Osteocyte (in vitro differentiated cells): ENCODE measurements at regions not wholly inside any gene's neighbourhood (a gene's known extent, or its start where the extent isn't known, plus 50 kb on each side); places are given as distances from the start of the nearest gene placed in this dataset.
"Not testable (repeated sequence)": the region's sequence is repeated elsewhere in the genome, so short reads cannot be mapped to it uniquely, and the experiment has no call there.

Experiments used
- DNase-seq: peaks from one replicate; pipeline ENCODE4 v3.0.0; 2021; ENCODE audit warnings: mixed read lengths; ENCODE audit not compliant: unreplicated experiment; ENCODE audit errors: extremely low spot score
- H3K27ac Mint-ChIP-seq: one replicate; pipeline ENCODE4 v1.8.0; 2021; ENCODE audit warnings: mild to moderate bottlenecking, mixed read lengths; ENCODE audit not compliant: unreplicated experiment
- H3K27me3 Mint-ChIP-seq: one replicate; pipeline ENCODE4 v1.8.0; 2021; ENCODE audit warnings: mixed read lengths; ENCODE audit not compliant: unreplicated experiment
- H3K36me3 Mint-ChIP-seq: one replicate; pipeline ENCODE4 v1.8.0; 2021; ENCODE audit warnings: mixed read lengths; ENCODE audit not compliant: unreplicated experiment
- H3K4me1 Mint-ChIP-seq: one replicate; pipeline ENCODE4 v1.8.0; 2021; ENCODE audit warnings: mixed read lengths; ENCODE audit not compliant: unreplicated experiment
- H3K4me3 Mint-ChIP-seq: one replicate; pipeline ENCODE4 v1.8.0; 2021; ENCODE audit warnings: mild to moderate bottlenecking, moderate library complexity, mixed read lengths; ENCODE audit not compliant: unreplicated experiment
- H3K9me3 Mint-ChIP-seq: one replicate; pipeline ENCODE4 v1.8.0; 2021; ENCODE audit warnings: mixed read lengths; ENCODE audit not compliant: unreplicated experiment
- TF ChIP-seq, protein P1 (sequence below): fragments of 200-600 bp; sonication (generic); IDR thresholded peaks from 2 replicates; pipeline ENCODE4 v1.5.0; 2021; ENCODE audit warnings: antibody characterized with exemption, mild to moderate bottlenecking, moderate library complexity

DNA sequence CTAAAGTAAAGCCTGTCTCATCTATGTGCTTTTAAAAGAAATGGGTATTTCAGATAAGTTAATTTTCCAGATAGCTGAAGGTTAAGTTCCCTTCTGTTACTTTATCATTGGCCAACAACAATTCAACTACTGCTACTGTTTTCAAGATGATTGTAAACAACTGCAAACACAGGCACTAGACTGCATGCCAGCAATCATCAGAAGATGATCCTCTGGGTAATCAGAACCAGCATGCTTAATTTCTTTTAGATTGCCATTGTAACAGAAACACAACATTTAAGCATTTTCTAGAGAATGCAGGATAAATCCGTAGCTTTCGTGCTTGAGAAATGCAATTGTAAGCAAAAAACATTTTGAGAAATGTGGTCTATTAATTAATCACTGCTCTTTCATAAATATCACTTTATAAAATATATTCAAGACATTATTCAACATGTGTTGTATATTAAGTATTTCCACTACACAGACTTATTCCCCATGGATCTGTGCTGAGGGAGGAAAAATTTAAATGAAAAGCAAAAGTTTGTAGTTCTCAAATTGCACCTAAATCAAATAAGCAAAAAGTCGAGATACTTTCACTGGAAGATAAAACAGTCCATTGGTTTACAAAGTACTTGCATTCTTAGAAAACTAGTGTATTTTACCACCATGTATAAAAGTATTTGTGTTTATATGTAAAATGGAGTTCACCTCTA lies 133.7 kb downstream of the ATL2 start:
- no peak overlapping the region for H3K4me3 Mint-ChIP-seq
- H3K36me3 Mint-ChIP-seq, result no peaks in the 10 kb centered on the region
- no peaks in the 10 kb centered on the region for H3K9me3 Mint-ChIP-seq
- no peaks in the 10 kb centered on the region for H3K27me3 Mint-ChIP-seq
- no peak for DNase-seq
- TF ChIP-seq, protein P1, sequence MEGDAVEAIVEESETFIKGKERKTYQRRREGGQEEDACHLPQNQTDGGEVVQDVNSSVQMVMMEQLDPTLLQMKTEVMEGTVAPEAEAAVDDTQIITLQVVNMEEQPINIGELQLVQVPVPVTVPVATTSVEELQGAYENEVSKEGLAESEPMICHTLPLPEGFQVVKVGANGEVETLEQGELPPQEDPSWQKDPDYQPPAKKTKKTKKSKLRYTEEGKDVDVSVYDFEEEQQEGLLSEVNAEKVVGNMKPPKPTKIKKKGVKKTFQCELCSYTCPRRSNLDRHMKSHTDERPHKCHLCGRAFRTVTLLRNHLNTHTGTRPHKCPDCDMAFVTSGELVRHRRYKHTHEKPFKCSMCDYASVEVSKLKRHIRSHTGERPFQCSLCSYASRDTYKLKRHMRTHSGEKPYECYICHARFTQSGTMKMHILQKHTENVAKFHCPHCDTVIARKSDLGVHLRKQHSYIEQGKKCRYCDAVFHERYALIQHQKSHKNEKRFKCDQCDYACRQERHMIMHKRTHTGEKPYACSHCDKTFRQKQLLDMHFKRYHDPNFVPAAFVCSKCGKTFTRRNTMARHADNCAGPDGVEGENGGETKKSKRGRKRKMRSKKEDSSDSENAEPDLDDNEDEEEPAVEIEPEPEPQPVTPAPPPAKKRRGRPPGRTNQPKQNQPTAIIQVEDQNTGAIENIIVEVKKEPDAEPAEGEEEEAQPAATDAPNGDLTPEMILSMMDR, result no peak
- H3K4me1 Mint-ChIP-seq, result peaks cover 25% of the 10 kb centered on the region
- H3K27ac Mint-ChIP-seq, result peak overlapping the region; percentile 39

- Mint-ChIP-seq H3K9me3 (peaks cover 6% of the 10 kb centered on the region), H3K4me1 (peaks cover 34% of the 10 kb centered on the region), H3K27ac (no peak overlapping the region), H3K36me3 (no peaks in the 10 kb centered on the region), H3K27me3 (no peaks in the 10 kb centered on the region), H3K4me3 (no peak overlapping the region)
- no peak for DNase-seq
- TF ChIP-seq, protein P1, result no peak
Observed at GRCh38 chr2:38239452-38239851, 137.6 kb downstream of the ATL2 start.

DNA sequence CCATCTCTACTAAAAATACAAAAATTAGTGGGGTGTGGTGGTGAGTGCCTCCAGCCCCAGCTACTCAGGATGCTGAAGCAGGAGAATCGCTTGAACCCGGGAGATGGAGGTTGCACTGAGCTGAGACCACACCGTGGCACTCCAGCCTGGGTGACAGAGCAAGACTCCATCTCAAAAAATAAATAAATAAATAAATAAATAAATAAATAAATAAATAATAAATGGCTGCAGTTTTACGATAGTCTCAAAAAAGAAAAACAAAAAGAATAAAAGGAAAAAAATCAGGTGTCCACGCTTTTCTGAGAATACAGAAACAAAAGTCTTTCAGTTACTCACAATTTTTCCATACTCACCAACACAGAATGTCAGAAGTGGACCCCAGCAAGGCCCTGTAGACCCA lies 138.4 kb downstream of the ATL2 start:
- H3K4me1 Mint-ChIP-seq, result peaks cover 36% of the 10 kb centered on the region
- H3K4me3 Mint-ChIP-seq, DNase-seq, H3K36me3 Mint-ChIP-seq, H3K9me3 Mint-ChIP-seq, H3K27ac Mint-ChIP-seq, H3K27me3 Mint-ChIP-seq: not testable (repeated sequence)

DNA sequence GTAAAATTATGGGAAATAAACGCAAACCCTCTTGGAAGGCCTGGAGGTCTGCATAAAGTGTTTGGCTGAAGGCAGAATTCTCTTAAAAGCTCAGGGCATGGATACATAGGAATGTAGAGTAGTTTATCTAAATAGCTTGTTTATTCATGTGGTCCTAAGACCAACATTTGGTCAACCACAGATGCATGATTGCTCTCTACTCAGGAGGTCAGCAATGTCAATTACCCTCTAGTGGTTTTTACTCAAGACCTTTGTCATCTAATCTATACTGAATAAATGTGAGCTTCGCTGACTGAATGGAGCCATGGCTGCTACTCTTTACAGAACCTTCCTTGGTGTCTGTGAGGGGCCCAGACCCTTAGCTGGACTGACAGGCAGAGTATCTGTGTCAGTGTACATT lies 139.8 kb downstream of the ATL2 start:
- DNase-seq, result no peak
- H3K27ac Mint-ChIP-seq, result peak overlapping the region; percentile 52

DNA sequence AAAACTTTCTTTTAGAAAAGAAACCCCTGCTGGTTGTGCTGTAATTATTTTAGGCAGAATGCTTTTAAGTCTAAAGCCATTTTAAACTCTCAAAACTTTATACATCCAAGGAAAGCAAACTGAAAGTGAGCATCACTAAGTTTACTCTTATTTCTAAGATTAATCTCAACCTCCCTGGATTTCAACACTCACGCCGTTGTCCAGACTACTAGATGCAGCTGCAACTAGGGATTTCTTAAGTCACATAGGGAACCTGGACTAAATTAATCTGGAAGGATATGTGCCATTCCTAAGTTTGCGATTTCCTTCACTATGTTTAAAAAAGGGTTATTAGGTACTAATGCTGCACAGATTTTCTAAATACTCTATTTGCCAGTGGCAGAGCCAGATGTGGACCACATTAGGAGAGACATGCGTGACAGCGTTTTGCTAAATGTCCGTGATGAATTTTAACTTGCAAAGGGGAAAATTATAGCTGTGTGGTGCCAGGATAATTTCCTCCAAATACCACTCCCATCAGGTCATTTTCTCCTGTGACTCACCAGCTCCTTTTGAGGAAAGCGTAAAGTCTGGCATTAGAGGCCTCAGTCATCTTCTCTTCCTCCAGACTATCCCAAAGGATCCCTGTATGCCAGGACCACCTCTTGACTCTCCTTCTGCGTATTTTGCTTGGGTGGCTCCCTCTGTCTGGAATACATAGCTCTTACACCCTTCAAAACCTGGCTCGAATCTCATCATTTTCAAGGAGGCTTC lies 143.7 kb downstream of the ATL2 start:
- TF ChIP-seq, protein P1, result peak; percentile 29
- H3K27ac Mint-ChIP-seq, result peak overlapping the region; percentile 53
- peaks cover 3% of the 10 kb centered on the region for H3K27me3 Mint-ChIP-seq
- no peak for DNase-seq
- no peaks in the 10 kb centered on the region for H3K36me3 Mint-ChIP-seq
- peaks cover 10% of the 10 kb centered on the region for H3K9me3 Mint-ChIP-seq
- peaks cover 30% of the 10 kb centered on the region for H3K4me1 Mint-ChIP-seq
- no peak overlapping the region for H3K4me3 Mint-ChIP-seq

More for the DNA sequence above, 139.8 kb downstream of the ATL2 start:
- Mint-ChIP-seq H3K9me3 (peaks cover 10% of the 10 kb centered on the region), H3K4me3 (no peak overlapping the region), H3K36me3 (no peaks in the 10 kb centered on the region), H3K27me3 (no peaks in the 10 kb centered on the region), H3K4me1 (peaks cover 33% of the 10 kb centered on the region)
- TF ChIP-seq, protein P1, result no peak
